NT2/D1 (cell line): ENCODE measurements at regions not wholly inside any gene's neighbourhood (a gene's known extent, or its start where the extent isn't known, plus 50 kb on each side); places are given as distances from the start of the nearest gene placed in this dataset.

Experiments used
- YY1 ChIP-seq: IDR thresholded peaks from 2 replicates; pipeline ENCODE4 v1.6.1; 2011; ENCODE audit not compliant: insufficient read length, insufficient read depth
- ZNF274 ChIP-seq: IDR thresholded peaks from 2 replicates; pipeline ENCODE4 v1.6.1; 2011; ENCODE audit warnings: mild to moderate bottlenecking, low read depth, low read length

GRCh38 chr7:118496138-118496644 is 271.7 kb downstream of the ANKRD7 start:
- no peak for TF ChIP-seq ZNF274
- no peak for TF ChIP-seq YY1
